ENCODE measurements at regions not wholly inside any gene's neighbourhood (a gene's known extent, or its start where the extent isn't known, plus 50 kb on each side); places are given as distances from the start of the nearest gene placed in this dataset.
"Not testable (repeated sequence)": the region's sequence is repeated elsewhere in the genome, so short reads cannot be mapped to it uniquely, and the experiment has no call there.

- TF ChIP-seq CTCF (IDR thresholded peaks at IDR 0.05; ENCODE audit: low read length); EZH2 (IDR thresholded peaks at IDR 0.05; ENCODE audit: borderline replicate concordance, low read length): not testable (repeated sequence)
Measured at GRCh38 chr6:22215474-22215873, 81.4 kb downstream of the PRL start.

All from OCI-LY1 (cell line).